Liver (tissue), 7 donors: ENCODE measurements at regions not wholly inside any gene's neighbourhood (a gene's known extent, or its start where the extent isn't known, plus 50 kb on each side); places are given as distances from the start of the nearest gene placed in this dataset.
"Not testable (repeated sequence)": the region's sequence is repeated elsewhere in the genome, so short reads cannot be mapped to it uniquely, and the experiment has no call there.

Experiments used
- DNase-seq: peaks from one replicate; pipeline ENCODE4 v3.0.0-alpha.2; 2017; ENCODE audit warnings: low spot score
- H3K27ac ChIP-seq, 2 donors: one replicate each; pipeline ENCODE4 v1.7.0; 2013; ENCODE audit warnings: inconsistent platforms in 2 of 2, low read length in 2 of 2, control low read depth in 1 of 2, low read depth in 1 of 2, mild to moderate bottlenecking in 1 of 2
- H3K27me3 ChIP-seq, 4 donors: one replicate each; pipeline versions ENCODE4 v1.6.1 to v1.7.0; 2013; ENCODE audit warnings: low read length in 3 of 4, inconsistent platforms in 1 of 4, mild to moderate bottlenecking in 1 of 4, moderate library complexity in 1 of 4; ENCODE audit not compliant: control insufficient read depth in 4 of 4, insufficient read depth in 4 of 4
- H3K36me3 ChIP-seq, 4 donors: one replicate each; pipeline versions ENCODE4 v1.6.1 to v1.7.0; 2013; ENCODE audit warnings: low read length in 3 of 4, mild to moderate bottlenecking in 3 of 4, low read depth in 1 of 4, moderate library complexity in 1 of 4; ENCODE audit not compliant: control insufficient read depth in 4 of 4, insufficient read depth in 3 of 4
- H3K4me1 ChIP-seq, 4 donors: one replicate each; pipeline versions ENCODE4 v1.6.1 to v1.7.0; 2013; ENCODE audit warnings: low read length in 3 of 4, mild to moderate bottlenecking in 3 of 4, moderate library complexity in 1 of 4; ENCODE audit not compliant: control insufficient read depth in 4 of 4, insufficient read depth in 4 of 4
- H3K4me3 ChIP-seq, 3 donors: one replicate each; pipeline versions ENCODE4 v1.6.1 to v1.7.0; 2013; ENCODE audit warnings: low read length in 3 of 3, control low read depth in 1 of 3, low read depth in 1 of 3, mild to moderate bottlenecking in 1 of 3
- H3K9ac ChIP-seq, 2 donors: one replicate each; pipeline ENCODE4 v1.7.0; 2013; ENCODE audit warnings: low read length in 2 of 2, mild to moderate bottlenecking in 2 of 2, moderate library complexity in 2 of 2, control low read depth in 1 of 2, low read depth in 1 of 2
- H3K9me3 ChIP-seq, 4 donors: one replicate each; pipeline versions ENCODE4 v1.6.1 to v1.7.0; 2013; ENCODE audit warnings: low read length in 3 of 4; ENCODE audit not compliant: control insufficient read depth in 4 of 4
- FOXA1 ChIP-seq: IDR thresholded peaks from 2 replicates; pipeline ENCODE4 v1.6.1; 2016; ENCODE audit warnings: antibody characterized with exemption
- FOXA2 ChIP-seq: IDR thresholded peaks from 2 replicates; pipeline ENCODE4 v1.6.1; 2016; ENCODE audit warnings: antibody characterized with exemption
- HNF4A ChIP-seq, 2 donors: conservative IDR thresholded peaks; 2 replicates each; pipeline ENCODE4 v1.6.1; 2016; ENCODE audit warnings: antibody characterized with exemption in 2 of 2, mild to moderate bottlenecking in 2 of 2
- JUND ChIP-seq, 2 donors: IDR thresholded peaks; 2 replicates each; pipeline ENCODE4 v1.6.1; 2016; ENCODE audit warnings: antibody characterized with exemption in 2 of 2
- NR2F2 ChIP-seq: IDR thresholded peaks from 2 replicates; pipeline ENCODE4 v1.6.1; 2016; ENCODE audit warnings: antibody characterized with exemption
- RAD21 ChIP-seq, 2 donors: IDR thresholded peaks; 2 replicates each; pipeline ENCODE4 v1.6.1; 2016; ENCODE audit warnings: antibody characterized with exemption in 2 of 2, mild to moderate bottlenecking in 2 of 2
- REST ChIP-seq: IDR thresholded peaks from 2 replicates; pipeline ENCODE4 v1.6.1; 2016; ENCODE audit warnings: antibody characterized with exemption, mild to moderate bottlenecking
- RXRA ChIP-seq, 2 donors: IDR thresholded peaks; 2 replicates each; pipeline ENCODE4 v1.6.1; 2017 to 2018; ENCODE audit warnings: antibody characterized with exemption in 2 of 2, mild to moderate bottlenecking in 1 of 2
- SP1 ChIP-seq: IDR thresholded peaks from 2 replicates; pipeline ENCODE4 v1.6.1; 2018; ENCODE audit warnings: antibody characterized with exemption, mild to moderate bottlenecking
- YY1 ChIP-seq: IDR thresholded peaks from 2 replicates; pipeline ENCODE4 v1.6.1; 2016; ENCODE audit warnings: antibody characterized with exemption, mild to moderate bottlenecking
- WGBS: extraction: QIAGEN DNeasy Blood & Tissue Kit; methylation state at CpG from one replicate; pipeline ENCODE4 v1.1.7; 2013; 5-methylcytosine and 5-hydroxymethylcytosine counted together
- donor health status: healthy.
- donor health status: healthy.
- donor health status: healthy.
- donor health status: healthy.

- no peak for DNase-seq
- H3K4me3 ChIP-seq: no peak overlapping the region
- H3K9me3 ChIP-seq: peaks cover 0 to 2% (median 0%) of the 10 kb centered on the region in 4 donors
- 42% methylated on average over 2 of the region's 2 CpGs for WGBS
- no peaks in the 10 kb centered on the region for H3K36me3 ChIP-seq
- H3K4me1 ChIP-seq: peaks cover 0 to 18% (median 11%) of the 10 kb centered on the region in 4 donors
- H3K27ac ChIP-seq: peak overlapping the region in 1 of 2 donors; percentile 10
- H3K27me3 ChIP-seq: no peaks in the 10 kb centered on the region
- H3K9ac ChIP-seq: peak overlapping the region in 1 of 2 donors; percentile 5
- TF ChIP-seq FOXA1 (no peak), FOXA2 (peak; percentile 84), RAD21 (IDR thresholded peaks at IDR 0.05) (peak; percentile 58 to 61), NR2F2 (no peak), RXRA (IDR thresholded peaks at IDR 0.05) (peak; percentile 46 to 55), YY1 (peak; percentile 26), JUND (IDR thresholded peaks at IDR 0.05) (peak in 1 of 2 donors; percentile 11), HNF4A (conservative IDR thresholded peaks at IDR 0.05) (peak; percentile 64), SP1 (peak; percentile 35)
Measured at GRCh38 chr12:102643879-102644575, 163.7 kb upstream of the IGF1 start.

GRCh38 chr12:102642199-102642598 lies 161.8 kb upstream of the IGF1 start:
- Histone ChIP-seq H3K27me3 (no peaks in the 10 kb centered on the region), H3K4me1 (peaks cover 0 to 18% (median 11%) of the 10 kb centered on the region in 4 donors), H3K9me3 (peaks cover 0 to 2% (median 0%) of the 10 kb centered on the region in 4 donors), H3K36me3 (no peaks in the 10 kb centered on the region), H3K4me3 (no peak overlapping the region), H3K9ac (no peak overlapping the region), H3K27ac (no peak overlapping the region)
- no peak for DNase-seq
- 61% methylated on average over 2 of the region's 2 CpGs for WGBS
- TF ChIP-seq HNF4A (conservative IDR thresholded peaks at IDR 0.05): peak in 1 of 2 donors; percentile 7
- TF ChIP-seq RXRA (IDR thresholded peaks at IDR 0.05): peak in 1 of 2 donors; percentile 32
- TF ChIP-seq REST: no peak

GRCh38 chr12:102640658-102641057 lies 160.3 kb upstream of the IGF1 start:
- not testable (repeated sequence) for H3K36me3 ChIP-seq, H3K4me3 ChIP-seq, DNase-seq, H3K27me3 ChIP-seq, H3K9me3 ChIP-seq, H3K9ac ChIP-seq, H3K27ac ChIP-seq
- peaks cover 0 to 18% (median 11%) of the 10 kb centered on the region in 4 donors for H3K4me1 ChIP-seq
- 88% methylated on average over 1 of the region's 1 CpG for WGBS

- H3K27me3 ChIP-seq: no peaks in the 10 kb centered on the region
- no peaks in the 10 kb centered on the region for H3K36me3 ChIP-seq
- peaks cover 0 to 2% (median 0%) of the 10 kb centered on the region in 4 donors for H3K9me3 ChIP-seq
- TF ChIP-seq NR2F2: no peak
- no peak overlapping the region for H3K27ac ChIP-seq
- WGBS: 66% methylated on average over 1 of the region's 1 CpG
- no peak for DNase-seq
- H3K9ac ChIP-seq: no peak overlapping the region
- peaks cover 0 to 7% (median 1%) of the 10 kb centered on the region in 4 donors for H3K4me1 ChIP-seq
- no peak overlapping the region for H3K4me3 ChIP-seq
Measured at GRCh38 chr12:102638777-102639176, 158.4 kb upstream of the IGF1 start.
